Tibial nerve (tissue), 4 donors: ENCODE measurements at regions not wholly inside any gene's neighbourhood (a gene's known extent, or its start where the extent isn't known, plus 50 kb on each side); places are given as distances from the start of the nearest gene placed in this dataset.

Experiments
- DNase-seq, 2 donors: peaks; one replicate each; pipeline ENCODE4 v3.0.0-alpha.2; 2019; ENCODE audit warnings: low spot score in 2 of 2
- H3K27ac ChIP-seq, 4 donors: fragments of 200-600 bp; sonication (generic) in 3 of 4; one replicate each; pipeline ENCODE4 v1.5.1; 2017 to 2019; ENCODE audit warnings: mild to moderate bottlenecking in 1 of 4
- H3K27me3 ChIP-seq, 2 donors: fragments of 200-600 bp; sonication (generic) in 1 of 2; one replicate each; pipeline versions ENCODE4 v1.5.1 to v1.6.0; 2017 to 2019
- H3K36me3 ChIP-seq, 3 donors: fragments of 200-600 bp; sonication (generic); one replicate each; pipeline ENCODE4 v1.5.1; 2018 to 2019
- H3K4me1 ChIP-seq, 4 donors: fragments of 200-600 bp; sonication (generic) in 3 of 4; one replicate each; pipeline ENCODE4 v1.5.1; 2017 to 2019
- H3K4me3 ChIP-seq, 4 donors: fragments of 200-600 bp; sonication (generic) in 3 of 4; one replicate each; pipeline ENCODE4 v1.5.1; 2017 to 2019; ENCODE audit warnings: mild to moderate bottlenecking in 1 of 4, moderate library complexity in 1 of 4
- H3K9me3 ChIP-seq, 4 donors: fragments of 200-600 bp; sonication (generic) in 3 of 4; one replicate each; pipeline ENCODE4 v1.5.1; 2017 to 2019
- EP300 ChIP-seq, 2 donors: sonication (generic); formaldehyde crosslinking; IDR thresholded peaks; one replicate each; pipeline ENCODE4 v1.6.1; 2017; ENCODE audit warnings: antibody characterized with exemption in 2 of 2, mild to moderate bottlenecking in 1 of 2
- POLR2A ChIP-seq, 2 donors: fragments of 450-650 bp; IDR thresholded peaks; one replicate each; pipeline ENCODE4 v1.6.1; 2017; ENCODE audit warnings: antibody characterized with exemption in 2 of 2, mild to moderate bottlenecking in 2 of 2, moderate library complexity in 2 of 2
- WGBS, 2 donors: methylation state at CpG; one replicate each; pipeline ENCODE4 v1.1.5; 2018; 5-methylcytosine and 5-hydroxymethylcytosine counted together
- TF ChIP-seq, protein P1 (sequence below), 5 experiments: fragments of 200-600 bp in 3 of 5; fragments of 450-650 bp in 2 of 5; sonication (generic) in 3 of 5; IDR thresholded peaks; one replicate each; pipeline ENCODE4 v1.5.1; 2016 to 2019; ENCODE audit warnings: antibody characterized with exemption in 5 of 5, mild to moderate bottlenecking in 3 of 5, moderate library complexity in 2 of 5

DNA sequence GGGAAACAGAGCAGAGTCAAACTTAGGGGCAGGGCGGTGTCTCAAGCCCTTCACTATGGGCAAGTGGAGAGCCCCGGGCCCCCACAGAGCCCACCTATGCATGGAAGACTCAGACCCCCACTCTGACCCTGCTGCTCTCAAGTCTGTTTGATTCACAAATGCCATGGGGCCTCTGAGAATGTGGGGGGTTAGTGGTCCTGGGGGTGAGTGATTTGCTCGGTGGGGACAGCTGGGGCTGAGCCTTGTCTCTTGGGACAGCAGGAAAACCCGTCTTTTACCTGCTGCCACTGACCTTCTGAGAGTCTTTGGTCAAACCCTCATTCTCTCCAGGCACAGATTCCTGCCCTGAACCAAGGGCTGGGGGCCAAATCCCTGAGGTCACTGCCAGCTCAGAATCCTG is 201.0 kb upstream of the RTL1 start:
- H3K27ac ChIP-seq: no peak overlapping the region
- WGBS, 2 donors: 81 to 94% methylated on average over 4 of the region's 4 CpGs
- DNase-seq: no peak

DNA sequence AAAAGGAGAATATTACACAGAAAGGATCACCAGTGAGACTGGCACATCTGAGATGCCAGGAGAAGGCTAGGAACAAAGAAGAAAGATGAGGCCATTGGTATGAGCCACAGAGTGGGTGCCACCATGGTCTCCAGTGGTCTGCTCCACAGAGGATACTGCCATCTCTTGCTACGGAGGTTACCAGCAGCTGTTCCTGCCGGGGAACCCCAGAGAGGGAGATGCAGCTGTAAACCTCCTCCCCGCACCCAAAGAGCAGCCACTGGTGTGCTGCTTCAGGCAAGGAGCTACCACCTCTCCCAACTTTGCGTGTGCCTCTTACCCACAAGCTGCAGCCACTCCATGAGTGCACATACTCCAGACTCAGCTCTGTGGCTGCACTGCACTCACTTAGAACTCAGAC is 201.5 kb upstream of the RTL1 start:
- no peak for DNase-seq
- peaks cover 0 to 25% (median under 1%) of the 10 kb centered on the region in 4 donors for H3K9me3 ChIP-seq
- no peaks in the 10 kb centered on the region for H3K36me3 ChIP-seq
- H3K4me3 ChIP-seq: no peak overlapping the region
- no peak overlapping the region for H3K27ac ChIP-seq
- H3K4me1 ChIP-seq: no peaks in the 10 kb centered on the region
- TF ChIP-seq, protein P1, sequence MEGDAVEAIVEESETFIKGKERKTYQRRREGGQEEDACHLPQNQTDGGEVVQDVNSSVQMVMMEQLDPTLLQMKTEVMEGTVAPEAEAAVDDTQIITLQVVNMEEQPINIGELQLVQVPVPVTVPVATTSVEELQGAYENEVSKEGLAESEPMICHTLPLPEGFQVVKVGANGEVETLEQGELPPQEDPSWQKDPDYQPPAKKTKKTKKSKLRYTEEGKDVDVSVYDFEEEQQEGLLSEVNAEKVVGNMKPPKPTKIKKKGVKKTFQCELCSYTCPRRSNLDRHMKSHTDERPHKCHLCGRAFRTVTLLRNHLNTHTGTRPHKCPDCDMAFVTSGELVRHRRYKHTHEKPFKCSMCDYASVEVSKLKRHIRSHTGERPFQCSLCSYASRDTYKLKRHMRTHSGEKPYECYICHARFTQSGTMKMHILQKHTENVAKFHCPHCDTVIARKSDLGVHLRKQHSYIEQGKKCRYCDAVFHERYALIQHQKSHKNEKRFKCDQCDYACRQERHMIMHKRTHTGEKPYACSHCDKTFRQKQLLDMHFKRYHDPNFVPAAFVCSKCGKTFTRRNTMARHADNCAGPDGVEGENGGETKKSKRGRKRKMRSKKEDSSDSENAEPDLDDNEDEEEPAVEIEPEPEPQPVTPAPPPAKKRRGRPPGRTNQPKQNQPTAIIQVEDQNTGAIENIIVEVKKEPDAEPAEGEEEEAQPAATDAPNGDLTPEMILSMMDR (IDR thresholded peaks at IDR 0.05): no peak
- WGBS, 2 donors: 91% methylated on average over 4 of the region's 4 CpGs
- H3K27me3 ChIP-seq: no peaks in the 10 kb centered on the region

More for the DNA sequence above, 201.0 kb upstream of the RTL1 start:
- Histone ChIP-seq H3K4me3 (no peak overlapping the region), H3K36me3 (no peaks in the 10 kb centered on the region), H3K27me3 (no peaks in the 10 kb centered on the region), H3K4me1 (no peaks in the 10 kb centered on the region), H3K9me3 (peaks cover 0 to 30% (median 3%) of the 10 kb centered on the region in 4 donors)
- TF ChIP-seq, protein P1 (IDR thresholded peaks at IDR 0.05): no peak
- TF ChIP-seq EP300 (IDR thresholded peaks at IDR 0.05): no peak
- TF ChIP-seq POLR2A (IDR thresholded peaks at IDR 0.05): no peak

DNA sequence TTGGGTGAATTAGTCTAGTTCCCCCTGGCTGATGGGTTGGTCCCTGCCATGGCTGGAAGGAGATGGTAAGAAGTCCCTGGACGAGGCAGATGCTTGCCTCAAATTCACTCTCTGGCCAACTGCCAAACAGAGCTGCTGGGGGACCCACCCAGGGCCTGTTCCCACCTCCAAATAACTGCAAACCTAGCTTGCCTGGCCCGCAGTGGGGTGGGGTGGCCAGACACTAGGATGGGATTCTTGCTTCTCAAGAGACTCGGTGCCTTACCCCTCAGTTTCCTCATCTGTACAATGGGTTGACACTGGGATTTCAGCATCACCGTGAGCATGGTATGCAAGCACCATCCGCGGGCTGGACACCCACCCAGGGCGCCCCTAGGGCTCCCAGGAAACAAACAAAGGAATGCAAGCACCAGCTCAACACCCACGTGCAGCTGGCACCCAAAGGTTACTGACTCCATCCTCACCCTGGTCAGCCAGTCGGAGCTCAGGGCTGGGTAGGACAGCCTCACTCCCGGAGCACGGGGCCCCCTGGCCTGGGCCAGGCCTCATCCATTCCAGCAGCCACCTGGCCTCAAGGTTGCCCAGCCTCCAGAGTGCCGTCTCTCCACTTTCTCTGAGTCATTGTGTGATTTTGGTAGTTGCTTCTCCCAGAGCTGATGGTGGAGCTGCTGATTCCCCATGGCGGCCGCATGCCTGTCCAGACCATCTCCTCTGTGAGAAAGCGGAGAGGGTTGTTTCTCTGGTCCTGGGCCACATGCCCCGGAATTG is 205.2 kb upstream of the RTL1 start:
- Histone ChIP-seq H3K4me1 (no peaks in the 10 kb centered on the region), H3K4me3 (no peak overlapping the region), H3K36me3 (no peaks in the 10 kb centered on the region), H3K9me3 (peaks cover 0 to 11% (median 0%) of the 10 kb centered on the region in 4 donors), H3K27ac (no peak overlapping the region), H3K27me3 (no peaks in the 10 kb centered on the region)
- no peak for TF ChIP-seq POLR2A (IDR thresholded peaks at IDR 0.05)
- TF ChIP-seq, protein P1 (IDR thresholded peaks at IDR 0.05): no peak
- TF ChIP-seq EP300 (IDR thresholded peaks at IDR 0.05): no peak
- 84 to 87% methylated on average over 16 of the region's 16 CpGs for WGBS, 2 donors
- DNase-seq: no peak

DNA sequence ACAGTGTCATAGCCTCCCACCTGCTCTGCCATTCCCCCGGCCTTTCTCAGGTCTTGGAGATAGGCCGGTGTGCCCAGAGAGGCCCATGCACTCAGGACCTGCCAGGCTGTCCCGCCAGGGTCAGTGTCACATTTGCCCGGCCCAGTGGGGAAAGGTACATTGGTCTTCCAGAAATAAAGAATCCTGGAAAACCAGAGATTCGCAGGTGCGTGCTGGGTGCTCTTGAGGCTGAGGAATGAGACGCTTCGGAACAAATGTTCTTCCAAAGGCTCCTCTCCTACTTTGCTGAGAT is 205.8 kb upstream of the RTL1 start:
- no peak overlapping the region for H3K27ac ChIP-seq
- peaks cover 0 to 11% (median 0%) of the 10 kb centered on the region in 4 donors for H3K9me3 ChIP-seq
- H3K4me1 ChIP-seq: no peaks in the 10 kb centered on the region
- H3K36me3 ChIP-seq: no peaks in the 10 kb centered on the region
- H3K27me3 ChIP-seq: no peaks in the 10 kb centered on the region
- no peak for DNase-seq
- 89 to 93% methylated on average over 8 of the region's 8 CpGs for WGBS, 2 donors
- H3K4me3 ChIP-seq: no peak overlapping the region
- no peak for TF ChIP-seq EP300 (IDR thresholded peaks at IDR 0.05)
- TF ChIP-seq, protein P1 (IDR thresholded peaks at IDR 0.05): no peak
- TF ChIP-seq POLR2A (IDR thresholded peaks at IDR 0.05): no peak

DNA sequence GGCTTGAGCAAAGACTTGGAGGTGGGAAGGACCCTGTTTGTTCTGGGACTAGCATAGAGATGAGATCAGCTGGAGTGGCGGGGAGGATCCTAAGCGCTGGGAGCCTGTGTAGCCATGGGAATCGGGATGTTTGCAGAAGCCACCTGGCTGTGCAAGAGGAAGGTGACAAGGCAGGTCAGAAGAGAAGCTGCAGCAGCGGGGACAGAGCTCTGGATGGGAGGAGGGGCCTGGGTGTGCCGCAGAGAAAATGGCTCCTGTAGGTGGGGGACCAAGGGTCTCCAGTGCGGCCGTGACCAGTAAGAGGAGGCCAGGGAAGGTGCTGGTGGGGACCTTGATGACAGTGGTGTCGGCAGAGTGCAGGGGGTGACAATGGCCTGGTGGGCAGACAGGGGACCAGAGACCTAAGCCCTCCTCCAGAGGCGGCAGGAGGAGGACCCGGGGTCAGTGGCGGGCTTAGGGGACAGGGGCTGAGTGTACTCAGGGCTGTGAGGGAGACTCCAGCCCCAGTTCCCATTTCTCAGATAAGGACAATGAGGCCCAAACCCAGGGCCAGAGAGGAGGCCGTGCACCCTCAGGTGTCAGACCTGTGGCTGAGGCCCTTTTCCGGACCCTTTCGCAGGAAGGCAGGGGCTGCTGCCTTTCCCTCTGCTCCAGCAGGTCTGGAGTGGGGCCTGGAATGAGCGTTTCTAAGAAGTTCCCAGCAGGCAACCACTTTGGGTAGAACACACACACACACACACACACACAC is 206.6 kb upstream of the RTL1 start:
- H3K27me3 ChIP-seq: no peaks in the 10 kb centered on the region
- DNase-seq: no peak
- H3K27ac ChIP-seq: no peak overlapping the region
- no peak overlapping the region for H3K4me3 ChIP-seq
- no peaks in the 10 kb centered on the region for H3K36me3 ChIP-seq
- no peaks in the 10 kb centered on the region for H3K4me1 ChIP-seq
- 83 to 93% methylated on average over 15 of the region's 15 CpGs for WGBS, 2 donors
- no peak for TF ChIP-seq POLR2A (IDR thresholded peaks at IDR 0.05)
- TF ChIP-seq EP300 (IDR thresholded peaks at IDR 0.05): no peak
- TF ChIP-seq, protein P1 (IDR thresholded peaks at IDR 0.05): no peak
- peaks cover 0 to 11% (median 0%) of the 10 kb centered on the region in 4 donors for H3K9me3 ChIP-seq
